A549 (cell line): ENCODE measurements at regions not wholly inside any gene's neighbourhood (a gene's known extent, or its start where the extent isn't known, plus 50 kb on each side); places are given as distances from the start of the nearest gene placed in this dataset.
A peak's percentile ranks its signal among the peaks of the same experiment; 100 is the strongest.

ENCODE experiments used
- ATAC-seq, 2 experiments: fragments of 200-7000 bp in 1 of 2; fragments of >200 bp in 1 of 2; cut with Nextera tagmentation in 1 of 2; cut with Tn5 transposase in 1 of 2; 3 replicates each; pipeline versions ENCODE4 v1.8.0 to v1.9.1; 2018 to 2020; ENCODE audit warnings: mild to moderate bottlenecking in 1 of 2, moderate library complexity in 1 of 2
- CTCF ChIA-PET: fragments of 300-600 bp; sonication (Branson Sonifier 250); formaldehyde crosslinking; extraction: SDS; loops from one replicate; lab custom pipeline; 2021; ENCODE audit warnings: antibody characterized with exemption, inconsistent platforms; lab: Yijun Ruan, JAX
- POLR2A ChIA-PET: fragments of 350-600 bp; formaldehyde crosslinking; extraction: SDS; loops from one replicate; lab custom pipeline; 2021; ENCODE audit warnings: antibody characterized with exemption, inconsistent platforms; lab: Yijun Ruan, JAX
- DNase-seq, 2 experiments: peaks; one replicate each; pipeline versions ENCODE4 v3.0.0 to v3.0.0-alpha.2; 2011 to 2016; ENCODE audit warnings: low read depth in 1 of 2, low spot score in 1 of 2
- FAIRE-seq: peaks from 2 replicates; lab custom pipeline; 2011; peaks lifted over from hg19 to GRCh38; lab: Jason Lieb, UNC
- H3K27ac ChIP-seq, 2 experiments: fragments of >200 bp; sonication (Bioruptor Twin); formaldehyde crosslinking; 3 replicates each; pipeline ENCODE4 v1.5.1; 2016 to 2017
- H3K4me1 ChIP-seq: fragments of >200 bp; sonication (Bioruptor Twin); formaldehyde crosslinking; 3 replicates; pipeline ENCODE4 v1.6.1; 2016
- H3K4me2 ChIP-seq: fragments of >200 bp; sonication (Bioruptor Twin); formaldehyde crosslinking; 3 replicates; pipeline ENCODE4 v1.6.1; 2016
- H3K4me3 ChIP-seq: fragments of >200 bp; sonication (Bioruptor Twin); formaldehyde crosslinking; 3 replicates; pipeline ENCODE4 v1.5.1; 2016
- H3K9me3 ChIP-seq: fragments of >200 bp; sonication (Bioruptor Twin); formaldehyde crosslinking; 3 replicates; pipeline ENCODE4 v1.6.1; 2016
- CBX2 ChIP-seq: fragments of 200-600 bp; sonication (generic); IDR thresholded peaks from 2 replicates; pipeline ENCODE4 v1.6.1; 2016; ENCODE audit warnings: low read depth, mild to moderate bottlenecking, borderline replicate concordance
- CEBPB ChIP-seq, 2 experiments: fragments of >200 bp in 1 of 2; sonication (Bioruptor Twin) in 1 of 2; formaldehyde crosslinking in 1 of 2; IDR thresholded peaks; 2 replicates each; pipeline ENCODE4 v1.6.1; 2012 to 2016
- CHD4 ChIP-seq: fragments of 200-600 bp; sonication (generic); IDR thresholded peaks from 2 replicates; pipeline ENCODE4 v1.6.1; 2016; ENCODE audit warnings: antibody characterized with exemption, mild to moderate bottlenecking, borderline replicate concordance
- EHF ChIP-seq: fragments of 250-450 bp; sonication (Bioruptor Pico); IDR thresholded peaks from 2 replicates; pipeline ENCODE4 v1.5.0; 2020; ENCODE audit warnings: mild to moderate bottlenecking
- EHMT2 ChIP-seq: fragments of 200-600 bp; sonication (generic); IDR thresholded peaks from 2 replicates; pipeline ENCODE4 v1.6.1; 2016; ENCODE audit warnings: antibody characterized with exemption, low read depth, mild to moderate bottlenecking, moderate library complexity
- EP300 ChIP-seq, 2 experiments: fragments of >200 bp; sonication (Bioruptor Twin); formaldehyde crosslinking; IDR thresholded peaks; 2 replicates in 1 of 2; 3 replicates in 1 of 2; pipeline ENCODE4 v1.6.1; 2016 to 2017
- HOXA7 ChIP-seq: fragments of 250-450 bp; sonication (Bioruptor Pico); IDR thresholded peaks from 2 replicates; pipeline ENCODE4 v1.5.0; 2020; ENCODE audit warnings: mild to moderate bottlenecking, moderate library complexity
- KDM1A ChIP-seq: fragments of 200-600 bp; sonication (generic); IDR thresholded peaks from 2 replicates; pipeline ENCODE4 v1.6.1; 2016; ENCODE audit warnings: low read depth, mild to moderate bottlenecking
- NFE2L2 ChIP-seq: fragments of 150-350 bp; conservative IDR thresholded peaks from 2 replicates; pipeline ENCODE4 v1.6.1; 2014; ENCODE audit warnings: low read length
- POLR2A ChIP-seq: IDR thresholded peaks from 2 replicates; pipeline ENCODE4 v1.6.1; 2012; ENCODE audit warnings: mild to moderate bottlenecking, low read length
- RAD21 ChIP-seq, 2 experiments: fragments of >200 bp in 1 of 2; sonication (Bioruptor Twin) in 1 of 2; formaldehyde crosslinking in 1 of 2; IDR thresholded peaks in 1 of 2; conservative IDR thresholded peaks in 1 of 2; 2 replicates in 1 of 2; 3 replicates in 1 of 2; pipeline ENCODE4 v1.6.1; 2012 to 2018; ENCODE audit warnings: inconsistent platforms in 1 of 2
- RARB ChIP-seq: fragments of 250-450 bp; sonication (Bioruptor Pico); IDR thresholded peaks from 2 replicates; pipeline ENCODE4 v1.8.0; 2021; ENCODE audit warnings: mild to moderate bottlenecking, moderate library complexity
- SMC3 ChIP-seq: fragments of >200 bp; sonication (Bioruptor Twin); formaldehyde crosslinking; IDR thresholded peaks from 3 replicates; pipeline ENCODE4 v1.6.1; 2018; ENCODE audit warnings: inconsistent platforms
- SREBF2 ChIP-seq: fragments of 450-650 bp; IDR thresholded peaks from 2 replicates; pipeline ENCODE4 v1.6.1; 2014; ENCODE audit warnings: mild to moderate bottlenecking, moderate library complexity
- TFCP2L1 ChIP-seq: fragments of 250-450 bp; sonication (Bioruptor Pico); IDR thresholded peaks from 2 replicates; pipeline ENCODE4 v1.5.0; 2021; ENCODE audit warnings: mild to moderate bottlenecking
- ZC3H11A ChIP-seq: fragments of 450-650 bp; IDR thresholded peaks from 2 replicates; pipeline ENCODE4 v1.6.1; 2014; ENCODE audit warnings: antibody characterized with exemption, mild to moderate bottlenecking
- WGBS: methylation state at CpG from one replicate; pipeline ENCODE4 v1.1.6; 2017; ENCODE audit errors: missing lambda C conversion rate; 5-methylcytosine and 5-hydroxymethylcytosine counted together
- TF ChIP-seq, protein P1 (sequence below): fragments of >200 bp; sonication (Bioruptor Twin); formaldehyde crosslinking; IDR thresholded peaks from 3 replicates; pipeline ENCODE4 v1.5.1; 2016
- TF ChIP-seq, protein P2 (sequence below): fragments of 200-600 bp; sonication (generic); IDR thresholded peaks from 2 replicates; pipeline ENCODE4 v1.6.1; 2016; ENCODE audit warnings: antibody characterized with exemption, mild to moderate bottlenecking, moderate library complexity

DNA sequence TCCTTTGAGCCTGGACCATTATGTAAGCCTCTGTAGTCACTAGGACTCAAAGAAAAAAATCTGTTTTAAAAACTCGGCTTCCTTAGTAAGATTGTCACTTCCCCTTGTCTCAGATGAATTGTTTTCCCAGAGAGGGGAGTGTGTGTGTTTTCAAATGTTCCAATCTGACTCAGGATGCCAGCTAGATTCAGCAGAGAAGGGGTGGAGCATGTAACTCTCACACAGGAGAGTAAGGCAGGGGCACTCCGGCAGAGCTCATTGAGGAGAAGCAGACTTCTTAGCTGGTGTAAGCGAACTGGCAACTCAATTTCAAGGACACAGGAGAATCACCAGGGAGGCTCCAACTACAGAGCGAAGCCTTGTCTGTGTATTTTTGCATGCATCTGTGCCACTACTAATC, 623.2 kb downstream of the LMO4 start:
- H3K4me1 ChIP-seq = peaks cover 17% of the 10 kb centered on the region
- no peak overlapping the region for H3K4me3 ChIP-seq
- ChIA-PET CTCF (no interaction called here), POLR2A (no interaction called here)
- no peak for ATAC-seq
- WGBS = 54% methylated on average over 4 of the region's 4 CpGs
- H3K27ac ChIP-seq = peak overlapping the region in 1 of 2 experiments; percentile 34; a peak in 2 of 6 replicates
- no peak for DNase-seq
- H3K9me3 ChIP-seq = no peaks in the 10 kb centered on the region
- FAIRE-seq = no peak
- no peak overlapping the region for H3K4me2 ChIP-seq
- TF ChIP-seq EHMT2 (no peak), CBX2 (no peak), SREBF2 (no peak), SMC3 (no peak), EP300 (IDR thresholded peaks at IDR 0.05) (no peak), HOXA7 (CRISPR knock-in tag) (no peak), ZC3H11A (no peak), EHF (no peak), CHD4 (no peak), NFE2L2 (no peak)
- TF ChIP-seq, protein P1, sequence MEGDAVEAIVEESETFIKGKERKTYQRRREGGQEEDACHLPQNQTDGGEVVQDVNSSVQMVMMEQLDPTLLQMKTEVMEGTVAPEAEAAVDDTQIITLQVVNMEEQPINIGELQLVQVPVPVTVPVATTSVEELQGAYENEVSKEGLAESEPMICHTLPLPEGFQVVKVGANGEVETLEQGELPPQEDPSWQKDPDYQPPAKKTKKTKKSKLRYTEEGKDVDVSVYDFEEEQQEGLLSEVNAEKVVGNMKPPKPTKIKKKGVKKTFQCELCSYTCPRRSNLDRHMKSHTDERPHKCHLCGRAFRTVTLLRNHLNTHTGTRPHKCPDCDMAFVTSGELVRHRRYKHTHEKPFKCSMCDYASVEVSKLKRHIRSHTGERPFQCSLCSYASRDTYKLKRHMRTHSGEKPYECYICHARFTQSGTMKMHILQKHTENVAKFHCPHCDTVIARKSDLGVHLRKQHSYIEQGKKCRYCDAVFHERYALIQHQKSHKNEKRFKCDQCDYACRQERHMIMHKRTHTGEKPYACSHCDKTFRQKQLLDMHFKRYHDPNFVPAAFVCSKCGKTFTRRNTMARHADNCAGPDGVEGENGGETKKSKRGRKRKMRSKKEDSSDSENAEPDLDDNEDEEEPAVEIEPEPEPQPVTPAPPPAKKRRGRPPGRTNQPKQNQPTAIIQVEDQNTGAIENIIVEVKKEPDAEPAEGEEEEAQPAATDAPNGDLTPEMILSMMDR = no peak
- TF ChIP-seq, protein P2, sequence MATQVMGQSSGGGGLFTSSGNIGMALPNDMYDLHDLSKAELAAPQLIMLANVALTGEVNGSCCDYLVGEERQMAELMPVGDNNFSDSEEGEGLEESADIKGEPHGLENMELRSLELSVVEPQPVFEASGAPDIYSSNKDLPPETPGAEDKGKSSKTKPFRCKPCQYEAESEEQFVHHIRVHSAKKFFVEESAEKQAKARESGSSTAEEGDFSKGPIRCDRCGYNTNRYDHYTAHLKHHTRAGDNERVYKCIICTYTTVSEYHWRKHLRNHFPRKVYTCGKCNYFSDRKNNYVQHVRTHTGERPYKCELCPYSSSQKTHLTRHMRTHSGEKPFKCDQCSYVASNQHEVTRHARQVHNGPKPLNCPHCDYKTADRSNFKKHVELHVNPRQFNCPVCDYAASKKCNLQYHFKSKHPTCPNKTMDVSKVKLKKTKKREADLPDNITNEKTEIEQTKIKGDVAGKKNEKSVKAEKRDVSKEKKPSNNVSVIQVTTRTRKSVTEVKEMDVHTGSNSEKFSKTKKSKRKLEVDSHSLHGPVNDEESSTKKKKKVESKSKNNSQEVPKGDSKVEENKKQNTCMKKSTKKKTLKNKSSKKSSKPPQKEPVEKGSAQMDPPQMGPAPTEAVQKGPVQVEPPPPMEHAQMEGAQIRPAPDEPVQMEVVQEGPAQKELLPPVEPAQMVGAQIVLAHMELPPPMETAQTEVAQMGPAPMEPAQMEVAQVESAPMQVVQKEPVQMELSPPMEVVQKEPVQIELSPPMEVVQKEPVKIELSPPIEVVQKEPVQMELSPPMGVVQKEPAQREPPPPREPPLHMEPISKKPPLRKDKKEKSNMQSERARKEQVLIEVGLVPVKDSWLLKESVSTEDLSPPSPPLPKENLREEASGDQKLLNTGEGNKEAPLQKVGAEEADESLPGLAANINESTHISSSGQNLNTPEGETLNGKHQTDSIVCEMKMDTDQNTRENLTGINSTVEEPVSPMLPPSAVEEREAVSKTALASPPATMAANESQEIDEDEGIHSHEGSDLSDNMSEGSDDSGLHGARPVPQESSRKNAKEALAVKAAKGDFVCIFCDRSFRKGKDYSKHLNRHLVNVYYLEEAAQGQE = no peak

DNA sequence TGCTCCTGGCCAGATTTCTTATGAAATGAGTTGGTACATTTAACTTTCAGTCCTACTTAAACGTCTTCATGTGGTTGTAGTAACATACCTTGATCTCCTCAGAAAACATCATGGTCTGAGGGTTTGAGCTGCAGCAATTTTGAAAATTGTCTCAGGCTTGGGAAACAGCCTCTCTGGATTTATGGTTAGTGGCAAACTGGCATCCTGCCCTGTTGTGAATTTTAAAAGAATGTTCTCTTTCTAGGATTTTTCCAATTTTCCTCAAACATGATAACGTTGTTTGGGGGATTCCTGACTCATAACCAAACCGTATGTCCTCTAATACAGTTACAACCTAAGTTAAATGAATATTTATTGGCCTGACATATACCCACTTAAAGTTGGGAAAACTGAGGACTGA, 624.4 kb downstream of the LMO4 start:
- CTCF ChIA-PET = interaction anchor here (1.1 to 1.5 kb wide), 6 partner anchors 18 to 619 kb away, joined by 3 to 6 read pairs (median 5); no protein-coding TSS in a partner anchor
- Histone ChIP-seq H3K4me2 (no peak overlapping the region), H3K4me1 (peaks cover 17% of the 10 kb centered on the region), H3K9me3 (no peaks in the 10 kb centered on the region), H3K27ac (peak overlapping the region in 1 of 2 experiments; percentile 84; a peak in 2 of 6 replicates)
- no peak for ATAC-seq
- 0 out of 2 replicates have a peak, but pooled peaks have one; percentile 37 for TF ChIP-seq KDM1A
- no peak for TF ChIP-seq CHD4
- TF ChIP-seq, all 56 proteins: peak for 1
- WGBS = 69% methylated on average over 3 of the region's 3 CpGs
- FAIRE-seq (no peak), DNase-seq (no peak)
- POLR2A ChIA-PET = no interaction called here
- no peak overlapping the region for H3K4me3 ChIP-seq

DNA sequence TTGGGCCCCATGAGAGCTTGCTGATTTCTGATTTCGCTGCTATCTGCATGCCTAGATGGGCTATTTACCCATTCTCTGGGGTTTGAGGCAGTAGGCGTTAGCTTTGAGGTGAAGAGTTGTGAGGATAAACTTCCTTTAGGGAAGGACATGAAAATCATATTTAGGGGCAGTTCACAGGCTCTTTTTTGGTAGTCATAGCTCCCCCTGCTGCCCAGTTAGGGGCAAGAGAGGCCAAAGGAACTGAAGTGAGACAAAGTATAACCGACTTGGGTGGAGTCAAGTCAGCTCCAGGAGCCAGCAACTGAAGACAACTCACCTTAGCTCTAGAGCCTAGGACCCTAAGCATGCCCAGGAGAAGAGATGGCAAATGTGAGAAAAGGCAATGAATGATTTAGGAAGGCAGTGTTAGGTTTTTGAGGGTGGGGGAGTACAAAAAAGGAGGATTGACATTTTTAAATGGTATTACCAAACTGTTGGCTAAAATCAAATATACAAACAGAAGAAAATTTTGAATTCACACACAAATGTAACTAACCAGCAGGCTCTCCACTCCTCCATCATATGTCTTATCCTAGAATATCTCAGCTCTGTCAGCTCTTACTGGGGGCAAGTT, 625.2 kb downstream of the LMO4 start:
- Histone ChIP-seq H3K4me1 (peaks cover 17% of the 10 kb centered on the region), H3K4me2 (no peak overlapping the region), H3K4me3 (no peak overlapping the region), H3K27ac (peak overlapping the region; percentile 21 to 84; a peak in 4 of 6 replicates), H3K9me3 (no peaks in the 10 kb centered on the region)
- DNase-seq = peak; percentile 16 to 74
- ATAC-seq = peak in 1 of 2 experiments; percentile 80; a peak in 3 of 6 replicates
- CTCF ChIA-PET = interaction anchor here (0.6 to 1.5 kb wide), 10 partner anchors 17 to 628 kb away, joined by 3 to 8 read pairs (median 5); no protein-coding TSS in a partner anchor
- TF ChIP-seq, protein P2 = no peak
- TF ChIP-seq RAD21 (conservative IDR thresholded peaks at IDR 0.05 in 1 of 2, IDR thresholded peaks at IDR 0.05 in 1 of 2) (peak; percentile 63 to 78; a peak in 3 of 5 replicates), RARB (CRISPR knock-in tag) (no peak), CEBPB (IDR thresholded peaks at IDR 0.05) (no peak), POLR2A (no peak), SMC3 (peak; percentile 54), TFCP2L1 (CRISPR knock-in tag) (no peak)
- TF ChIP-seq, protein P1 = peak; percentile 47
- TF ChIP-seq, all 56 proteins: peak for 3
- POLR2A ChIA-PET = no interaction called here
- WGBS = 40% methylated on average over 3 of the region's 3 CpGs
- FAIRE-seq = no peak
